DND-41 (cell line): ENCODE measurements at regions not wholly inside any gene's neighbourhood (a gene's known extent, or its start where the extent isn't known, plus 50 kb on each side); places are given as distances from the start of the nearest gene placed in this dataset.

ENCODE experiments used
- EZH2 ChIP-seq: IDR thresholded peaks from 3 replicates; pipeline ENCODE4 v1.6.1; 2012; ENCODE audit warnings: borderline replicate concordance, low read depth, mild to moderate bottlenecking, moderate library complexity, low read length, inconsistent platforms; ENCODE audit not compliant: severe bottlenecking
- TF ChIP-seq, protein P1 (sequence below): IDR thresholded peaks from 2 replicates; pipeline ENCODE4 v1.5.1; 2012; ENCODE audit warnings: borderline replicate concordance, low read length, moderate library complexity, mild to moderate bottlenecking; ENCODE audit not compliant: poor library complexity, severe bottlenecking; ENCODE audit errors: extremely low read depth

DNA sequence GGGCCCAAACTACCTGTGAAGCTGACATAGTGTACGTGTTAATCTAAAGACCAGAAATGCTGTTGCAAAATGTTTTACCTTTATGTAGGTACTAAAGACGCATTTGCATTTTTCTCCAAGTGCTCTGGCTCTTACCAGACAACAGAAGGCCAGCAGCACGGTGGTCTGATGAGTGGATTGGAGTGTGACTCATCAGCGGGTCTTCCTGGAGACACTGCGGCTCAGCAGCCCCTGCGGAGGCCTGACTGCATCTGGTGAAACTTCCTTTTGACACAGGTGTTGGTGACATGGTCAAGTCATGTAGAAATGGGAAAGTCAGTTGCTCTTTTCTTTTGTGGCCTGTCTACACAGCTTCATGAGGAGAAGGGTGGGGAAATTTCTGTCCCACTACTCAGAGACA lies 723.6 kb downstream of the INHBA start:
- TF ChIP-seq, protein P1, sequence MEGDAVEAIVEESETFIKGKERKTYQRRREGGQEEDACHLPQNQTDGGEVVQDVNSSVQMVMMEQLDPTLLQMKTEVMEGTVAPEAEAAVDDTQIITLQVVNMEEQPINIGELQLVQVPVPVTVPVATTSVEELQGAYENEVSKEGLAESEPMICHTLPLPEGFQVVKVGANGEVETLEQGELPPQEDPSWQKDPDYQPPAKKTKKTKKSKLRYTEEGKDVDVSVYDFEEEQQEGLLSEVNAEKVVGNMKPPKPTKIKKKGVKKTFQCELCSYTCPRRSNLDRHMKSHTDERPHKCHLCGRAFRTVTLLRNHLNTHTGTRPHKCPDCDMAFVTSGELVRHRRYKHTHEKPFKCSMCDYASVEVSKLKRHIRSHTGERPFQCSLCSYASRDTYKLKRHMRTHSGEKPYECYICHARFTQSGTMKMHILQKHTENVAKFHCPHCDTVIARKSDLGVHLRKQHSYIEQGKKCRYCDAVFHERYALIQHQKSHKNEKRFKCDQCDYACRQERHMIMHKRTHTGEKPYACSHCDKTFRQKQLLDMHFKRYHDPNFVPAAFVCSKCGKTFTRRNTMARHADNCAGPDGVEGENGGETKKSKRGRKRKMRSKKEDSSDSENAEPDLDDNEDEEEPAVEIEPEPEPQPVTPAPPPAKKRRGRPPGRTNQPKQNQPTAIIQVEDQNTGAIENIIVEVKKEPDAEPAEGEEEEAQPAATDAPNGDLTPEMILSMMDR = no peak
- TF ChIP-seq EZH2 = no peak
